ENCODE measurements at regions not wholly inside any gene's neighbourhood (a gene's known extent, or its start where the extent isn't known, plus 50 kb on each side); places are given as distances from the start of the nearest gene placed in this dataset.
A peak's percentile ranks its signal among the peaks of the same experiment; 100 is the strongest.

DNA sequence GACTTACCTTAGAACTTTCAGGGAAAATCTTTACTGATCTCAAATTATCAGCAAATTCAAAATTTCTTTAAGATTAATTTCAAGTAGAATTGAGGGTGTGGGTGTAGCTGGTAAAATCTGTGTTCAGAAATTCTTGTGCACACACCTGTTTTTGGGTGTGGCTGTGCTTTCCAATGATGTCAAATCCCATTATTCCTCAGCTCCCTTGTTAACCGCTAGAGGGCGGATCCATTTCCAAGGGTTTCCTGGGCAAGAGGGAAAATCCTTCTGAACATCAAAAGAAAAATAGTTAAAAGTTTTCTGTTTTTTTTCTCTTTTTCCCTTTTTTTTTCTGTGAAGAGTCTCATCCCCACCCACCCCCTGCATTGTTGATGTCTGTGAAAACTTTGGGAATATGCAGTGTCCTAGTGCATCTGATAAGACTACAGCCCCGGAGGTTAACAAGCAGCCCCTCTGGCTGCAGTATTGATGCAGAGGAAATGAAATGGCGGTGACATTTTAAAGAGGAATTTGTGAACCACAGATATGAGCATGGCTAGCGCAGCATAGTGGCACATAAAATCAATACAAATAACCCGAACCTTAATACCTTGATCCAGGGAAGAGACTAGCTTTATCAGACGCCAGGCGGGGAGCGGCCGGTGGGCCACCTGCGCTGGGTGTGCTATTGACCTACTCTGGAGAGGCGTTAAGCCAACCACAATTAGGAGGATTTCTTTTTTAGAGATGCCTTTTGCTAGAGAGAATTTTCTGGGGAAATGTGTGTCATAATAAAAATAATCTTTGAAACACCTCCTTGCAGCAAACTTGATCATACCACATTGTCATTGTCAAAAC, 130.9 kb downstream of the FOXA2 start:
- Histone ChIP-seq H3K4me1 (ENCODE audit: control insufficient read depth in 2 of 3, insufficient read depth in 2 of 3, low read depth in 1 of 3, low read length in 3 of 3) (peaks cover 0 to 11% (median 0%) of the 10 kb centered on the region in 3 donors), H3K27ac (ENCODE audit: low read depth in 2 of 2, low read length in 2 of 2) (no peak overlapping the region), H3K9ac (ENCODE audit: low read length in 3 of 3) (no peak overlapping the region), H3K36me3 (ENCODE audit: control insufficient read depth in 2 of 3, insufficient read depth in 3 of 3, low read length in 3 of 3) (no peaks in the 10 kb centered on the region), H3K4me3 (ENCODE audit: low read length in 3 of 3) (no peak overlapping the region), H3K27me3 (ENCODE audit: control insufficient read depth, insufficient read depth, low read length) (no peaks in the 10 kb centered on the region), H3K9me3 (ENCODE audit: control insufficient read depth in 2 of 3, insufficient read depth in 1 of 3, low read length in 3 of 3) (no peaks in the 10 kb centered on the region)
- peak in 1 of 5 donors; percentile 43 for DNase-seq
- intact Hi-C loops (cut with DNase I), result no loop called here
- TF ChIP-seq, protein P1, sequence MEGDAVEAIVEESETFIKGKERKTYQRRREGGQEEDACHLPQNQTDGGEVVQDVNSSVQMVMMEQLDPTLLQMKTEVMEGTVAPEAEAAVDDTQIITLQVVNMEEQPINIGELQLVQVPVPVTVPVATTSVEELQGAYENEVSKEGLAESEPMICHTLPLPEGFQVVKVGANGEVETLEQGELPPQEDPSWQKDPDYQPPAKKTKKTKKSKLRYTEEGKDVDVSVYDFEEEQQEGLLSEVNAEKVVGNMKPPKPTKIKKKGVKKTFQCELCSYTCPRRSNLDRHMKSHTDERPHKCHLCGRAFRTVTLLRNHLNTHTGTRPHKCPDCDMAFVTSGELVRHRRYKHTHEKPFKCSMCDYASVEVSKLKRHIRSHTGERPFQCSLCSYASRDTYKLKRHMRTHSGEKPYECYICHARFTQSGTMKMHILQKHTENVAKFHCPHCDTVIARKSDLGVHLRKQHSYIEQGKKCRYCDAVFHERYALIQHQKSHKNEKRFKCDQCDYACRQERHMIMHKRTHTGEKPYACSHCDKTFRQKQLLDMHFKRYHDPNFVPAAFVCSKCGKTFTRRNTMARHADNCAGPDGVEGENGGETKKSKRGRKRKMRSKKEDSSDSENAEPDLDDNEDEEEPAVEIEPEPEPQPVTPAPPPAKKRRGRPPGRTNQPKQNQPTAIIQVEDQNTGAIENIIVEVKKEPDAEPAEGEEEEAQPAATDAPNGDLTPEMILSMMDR (IDR thresholded peaks at IDR 0.05; ENCODE audit: borderline replicate concordance, extremely low read depth, insufficient read depth), result peak; percentile 58
- no peak for FAIRE-seq

DNA sequence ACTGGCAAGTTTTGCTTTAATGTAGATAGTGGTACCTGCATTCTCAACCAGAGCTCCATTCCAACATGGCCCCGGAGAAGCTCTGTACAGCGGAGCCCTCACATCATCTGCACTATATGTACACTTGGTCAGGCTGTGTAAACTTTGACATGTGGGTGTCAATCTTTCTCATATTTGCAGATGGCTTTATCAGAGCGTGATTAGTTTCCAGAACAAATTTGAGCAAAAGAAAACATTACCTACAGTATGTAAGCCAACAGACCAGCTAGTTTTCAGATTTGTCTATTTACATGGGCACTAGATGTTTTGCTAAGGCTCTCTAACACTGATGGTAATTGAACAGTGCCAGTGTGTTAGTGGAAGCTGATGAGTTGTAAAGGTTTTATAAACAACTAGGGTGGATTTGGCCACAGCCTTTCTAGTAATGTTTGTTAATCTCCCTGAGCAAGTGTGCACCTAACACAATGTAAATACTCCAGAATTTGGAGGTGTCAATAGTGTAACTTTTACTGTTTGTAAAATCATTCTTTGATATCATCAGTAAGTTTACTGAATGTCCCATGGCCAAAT, 131.8 kb downstream of the FOXA2 start:
- no peak for DNase-seq
- Histone ChIP-seq H3K9me3 (ENCODE audit: control insufficient read depth in 2 of 3, insufficient read depth in 1 of 3, low read length in 3 of 3) (no peaks in the 10 kb centered on the region), H3K4me3 (ENCODE audit: low read length in 3 of 3) (no peak overlapping the region), H3K9ac (ENCODE audit: low read length in 3 of 3) (no peak overlapping the region), H3K4me1 (ENCODE audit: control insufficient read depth in 2 of 3, insufficient read depth in 2 of 3, low read depth in 1 of 3, low read length in 3 of 3) (peaks cover 0 to 11% (median 0%) of the 10 kb centered on the region in 3 donors), H3K27me3 (ENCODE audit: control insufficient read depth, insufficient read depth, low read length) (no peaks in the 10 kb centered on the region), H3K27ac (ENCODE audit: low read depth in 2 of 2, low read length in 2 of 2) (no peak overlapping the region), H3K36me3 (ENCODE audit: control insufficient read depth in 2 of 3, insufficient read depth in 3 of 3, low read length in 3 of 3) (no peaks in the 10 kb centered on the region)
- intact Hi-C loops (cut with DNase I), result no loop called here
- TF ChIP-seq, protein P1 (IDR thresholded peaks at IDR 0.05; ENCODE audit: borderline replicate concordance, extremely low read depth, insufficient read depth), result no peak
- no peak for FAIRE-seq

DNA sequence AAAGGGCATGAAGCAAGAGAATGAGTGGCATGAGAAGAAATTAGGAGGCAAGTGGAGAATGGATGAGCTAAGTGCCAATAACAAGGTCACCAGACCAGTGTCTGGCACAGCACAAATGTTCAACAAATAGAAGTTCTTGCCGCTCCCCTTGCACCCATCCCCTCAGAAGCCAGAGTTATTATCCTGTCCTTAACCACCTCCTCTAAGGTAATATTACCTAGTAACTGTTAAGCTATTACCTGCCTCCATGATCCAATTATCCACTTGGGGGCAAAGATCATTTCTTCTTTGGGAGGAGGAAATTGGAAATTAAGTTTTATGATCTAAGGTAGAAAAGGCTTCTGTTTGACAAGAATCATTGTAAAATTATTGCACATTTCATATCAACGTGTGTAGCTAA, 133.8 kb downstream of the FOXA2 start:
- FAIRE-seq, result no peak
- intact Hi-C loops (cut with DNase I), result no loop called here
- no peaks in the 10 kb centered on the region for H3K9me3 ChIP-seq (ENCODE audit: control insufficient read depth in 2 of 3, insufficient read depth in 1 of 3, low read length in 3 of 3)

More for the DNA sequence above, 133.8 kb downstream of the FOXA2 start:
- no peak for DNase-seq
- H3K27me3 ChIP-seq (ENCODE audit: control insufficient read depth, insufficient read depth, low read length), result no peaks in the 10 kb centered on the region
- no peak overlapping the region for H3K4me3 ChIP-seq (ENCODE audit: low read length in 3 of 3)
- H3K4me1 ChIP-seq (ENCODE audit: control insufficient read depth in 2 of 3, insufficient read depth in 2 of 3, low read depth in 1 of 3, low read length in 3 of 3), result peaks cover 0 to 11% (median 0%) of the 10 kb centered on the region in 3 donors
- no peak overlapping the region for H3K9ac ChIP-seq (ENCODE audit: low read length in 3 of 3)
- no peaks in the 10 kb centered on the region for H3K36me3 ChIP-seq (ENCODE audit: control insufficient read depth in 2 of 3, insufficient read depth in 3 of 3, low read length in 3 of 3)
- TF ChIP-seq, protein P1 (IDR thresholded peaks at IDR 0.05; ENCODE audit: borderline replicate concordance, extremely low read depth, insufficient read depth), result no peak
- H3K27ac ChIP-seq (ENCODE audit: low read depth in 2 of 2, low read length in 2 of 2), result no peak overlapping the region
